Tibial nerve (tissue), 4 donors: ENCODE measurements at regions not wholly inside any gene's neighbourhood (a gene's known extent, or its start where the extent isn't known, plus 50 kb on each side); places are given as distances from the start of the nearest gene placed in this dataset.

Experiments used
- CTCF ChIP-seq, 5 experiments: fragments of 200-600 bp in 3 of 5; fragments of 450-650 bp in 2 of 5; sonication (generic) in 3 of 5; IDR thresholded peaks; one replicate each; pipeline ENCODE4 v1.5.1; 2016 to 2019; ENCODE audit warnings: antibody characterized with exemption in 5 of 5, mild to moderate bottlenecking in 3 of 5, moderate library complexity in 2 of 5
- EP300 ChIP-seq, 2 donors: sonication (generic); formaldehyde crosslinking; IDR thresholded peaks; one replicate each; pipeline ENCODE4 v1.6.1; 2017; ENCODE audit warnings: antibody characterized with exemption in 2 of 2, mild to moderate bottlenecking in 1 of 2
- POLR2A ChIP-seq, 2 donors: fragments of 450-650 bp; IDR thresholded peaks; one replicate each; pipeline ENCODE4 v1.6.1; 2017; ENCODE audit warnings: antibody characterized with exemption in 2 of 2, mild to moderate bottlenecking in 2 of 2, moderate library complexity in 2 of 2

GRCh38 chr12:30437044-30437443 lies 258.6 kb downstream of the IPO8 start:
- TF ChIP-seq CTCF (IDR thresholded peaks at IDR 0.05) = no peak
- no peak for TF ChIP-seq POLR2A (IDR thresholded peaks at IDR 0.05)
- no peak for TF ChIP-seq EP300 (IDR thresholded peaks at IDR 0.05)
